ENCODE measurements at regions not wholly inside any gene's neighbourhood (a gene's known extent, or its start where the extent isn't known, plus 50 kb on each side); places are given as distances from the start of the nearest gene placed in this dataset.

- TF ChIP-seq, protein P1, sequence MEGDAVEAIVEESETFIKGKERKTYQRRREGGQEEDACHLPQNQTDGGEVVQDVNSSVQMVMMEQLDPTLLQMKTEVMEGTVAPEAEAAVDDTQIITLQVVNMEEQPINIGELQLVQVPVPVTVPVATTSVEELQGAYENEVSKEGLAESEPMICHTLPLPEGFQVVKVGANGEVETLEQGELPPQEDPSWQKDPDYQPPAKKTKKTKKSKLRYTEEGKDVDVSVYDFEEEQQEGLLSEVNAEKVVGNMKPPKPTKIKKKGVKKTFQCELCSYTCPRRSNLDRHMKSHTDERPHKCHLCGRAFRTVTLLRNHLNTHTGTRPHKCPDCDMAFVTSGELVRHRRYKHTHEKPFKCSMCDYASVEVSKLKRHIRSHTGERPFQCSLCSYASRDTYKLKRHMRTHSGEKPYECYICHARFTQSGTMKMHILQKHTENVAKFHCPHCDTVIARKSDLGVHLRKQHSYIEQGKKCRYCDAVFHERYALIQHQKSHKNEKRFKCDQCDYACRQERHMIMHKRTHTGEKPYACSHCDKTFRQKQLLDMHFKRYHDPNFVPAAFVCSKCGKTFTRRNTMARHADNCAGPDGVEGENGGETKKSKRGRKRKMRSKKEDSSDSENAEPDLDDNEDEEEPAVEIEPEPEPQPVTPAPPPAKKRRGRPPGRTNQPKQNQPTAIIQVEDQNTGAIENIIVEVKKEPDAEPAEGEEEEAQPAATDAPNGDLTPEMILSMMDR (IDR thresholded peaks at IDR 0.05; ENCODE audit: insufficient read depth, low read depth, low read length) = no peak
- CTCF ChIA-PET = no interaction called here
- Histone ChIP-seq H3K36me3 (ENCODE audit: control insufficient read depth, insufficient read depth, low read length) (no peaks in the 10 kb centered on the region), H3K4me3 (ENCODE audit: low read depth, low read length) (no peak overlapping the region), H3K27me3 (ENCODE audit: control insufficient read depth, insufficient read depth, low read length) (no peaks in the 10 kb centered on the region)
- no peak for DNase-seq (ENCODE audit: low read depth)
- POLR2A ChIA-PET = no interaction called here
These were observed 567.5 kb downstream of the ELAVL2 start for GRCh38 chr9:23258569-23258968.

DNA sequence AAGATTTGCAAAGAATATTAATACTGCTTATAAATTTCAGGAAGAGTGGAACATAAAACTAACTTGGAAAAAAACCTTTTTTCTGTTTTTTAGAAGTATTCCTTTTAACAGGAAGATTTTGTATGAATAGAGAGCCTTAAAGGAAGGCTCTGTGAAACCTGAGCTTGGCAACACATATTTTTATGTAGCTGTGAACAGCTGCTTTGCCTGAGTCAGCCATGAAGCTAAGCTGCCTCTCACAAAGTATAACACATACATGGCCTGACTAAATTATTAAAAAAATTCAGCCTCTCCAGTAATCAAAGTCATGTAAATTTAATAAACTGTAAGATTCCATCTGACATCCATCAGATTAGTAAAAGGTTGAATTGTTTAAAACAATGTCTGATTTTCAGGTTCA, 547.5 kb downstream of the ELAVL2 start:
- ChIA-PET CTCF (no interaction called here), POLR2A (no interaction called here)
- Histone ChIP-seq H3K36me3 (ENCODE audit: control insufficient read depth, insufficient read depth, low read length) (no peaks in the 10 kb centered on the region), H3K27me3 (ENCODE audit: control insufficient read depth, insufficient read depth, low read length) (no peaks in the 10 kb centered on the region), H3K4me3 (ENCODE audit: low read depth, low read length) (no peak overlapping the region)
- no peak for DNase-seq (ENCODE audit: low read depth)
- TF ChIP-seq, protein P1 (IDR thresholded peaks at IDR 0.05; ENCODE audit: insufficient read depth, low read depth, low read length) = no peak

GRCh38 chr9:23287390-23287789, 538.6 kb downstream of the ELAVL2 start:
- Histone ChIP-seq H3K4me3 (ENCODE audit: low read depth, low read length) (no peak overlapping the region), H3K36me3 (ENCODE audit: control insufficient read depth, insufficient read depth, low read length) (no peaks in the 10 kb centered on the region), H3K27me3 (ENCODE audit: control insufficient read depth, insufficient read depth, low read length) (no peaks in the 10 kb centered on the region)
- POLR2A ChIA-PET = no interaction called here
- TF ChIP-seq, protein P1 (IDR thresholded peaks at IDR 0.05; ENCODE audit: insufficient read depth, low read depth, low read length) = no peak
- DNase-seq (ENCODE audit: low read depth) = no peak
- CTCF ChIA-PET = no interaction called here

GRCh38 chr9:23288545-23288944, 537.5 kb downstream of the ELAVL2 start:
- POLR2A ChIA-PET = no interaction called here
- no peaks in the 10 kb centered on the region for H3K27me3 ChIP-seq (ENCODE audit: control insufficient read depth, insufficient read depth, low read length)
- no peak overlapping the region for H3K4me3 ChIP-seq (ENCODE audit: low read depth, low read length)
- CTCF ChIA-PET = no interaction called here
- DNase-seq (ENCODE audit: low read depth) = no peak
- no peaks in the 10 kb centered on the region for H3K36me3 ChIP-seq (ENCODE audit: control insufficient read depth, insufficient read depth, low read length)
- TF ChIP-seq, protein P1 (IDR thresholded peaks at IDR 0.05; ENCODE audit: insufficient read depth, low read depth, low read length) = no peak

DNA sequence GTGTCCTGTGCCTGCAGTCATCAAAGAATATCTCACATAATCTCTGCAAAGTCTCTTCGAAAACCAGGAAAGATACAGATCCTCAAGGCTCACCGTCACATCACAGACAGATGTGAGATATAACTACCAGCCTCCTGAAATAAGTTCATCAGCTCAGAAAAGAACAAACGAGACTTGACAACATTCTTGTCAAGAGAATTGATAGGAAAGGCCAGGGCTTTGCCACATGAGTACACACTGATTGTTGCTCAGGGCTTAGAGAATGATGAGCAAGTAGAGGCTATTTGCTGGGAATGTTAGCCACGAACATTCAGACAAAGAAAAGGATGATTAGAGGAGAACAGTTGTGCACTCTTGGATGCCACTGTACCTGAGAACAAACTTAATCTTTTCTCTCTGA, 535.1 kb downstream of the ELAVL2 start:
- Histone ChIP-seq H3K4me3 (ENCODE audit: low read depth, low read length) (no peak overlapping the region), H3K27me3 (ENCODE audit: control insufficient read depth, insufficient read depth, low read length) (no peaks in the 10 kb centered on the region), H3K36me3 (ENCODE audit: control insufficient read depth, insufficient read depth, low read length) (no peaks in the 10 kb centered on the region)
- CTCF ChIA-PET = no interaction called here
- DNase-seq (ENCODE audit: low read depth) = no peak
- TF ChIP-seq, protein P1 (IDR thresholded peaks at IDR 0.05; ENCODE audit: insufficient read depth, low read depth, low read length) = no peak
- POLR2A ChIA-PET = no interaction called here
